Right atrium auricular region (tissue), 2 donors: ENCODE measurements at regions not wholly inside any gene's neighbourhood (a gene's known extent, or its start where the extent isn't known, plus 50 kb on each side); places are given as distances from the start of the nearest gene placed in this dataset.
"Not testable (repeated sequence)": the region's sequence is repeated elsewhere in the genome, so short reads cannot be mapped to it uniquely, and the experiment has no call there.

Experiments used
- DNase-seq: peaks from one replicate; pipeline ENCODE4 v3.0.0-alpha.2; 2019; ENCODE audit warnings: low spot score
- H3K27ac ChIP-seq, 2 donors: fragments of 200-600 bp; sonication (generic); 1 replicate in 1 of 2; 2 replicates in 1 of 2; pipeline ENCODE4 v1.5.1; 2016 to 2019
- H3K27me3 ChIP-seq, 2 donors: fragments of 200-600 bp; sonication (generic); one replicate each; pipeline versions ENCODE4 v1.5.1 to v1.6.0; 2017 to 2019
- H3K36me3 ChIP-seq: fragments of 200-600 bp; sonication (generic); one replicate; pipeline ENCODE4 v1.5.1; 2016
- H3K4me1 ChIP-seq, 2 donors: fragments of 200-600 bp; sonication (generic); one replicate each; pipeline versions ENCODE4 v1.5.1 to v1.6.0; 2017 to 2019
- H3K4me3 ChIP-seq, 2 donors: fragments of 200-600 bp; sonication (generic); 1 replicate in 1 of 2; 2 replicates in 1 of 2; pipeline ENCODE4 v1.5.1; 2017 to 2019; ENCODE audit warnings: mild to moderate bottlenecking in 1 of 2, moderate library complexity in 1 of 2
- H3K9me3 ChIP-seq, 2 donors: fragments of 200-600 bp; sonication (generic); one replicate each; pipeline ENCODE4 v1.5.1; 2019

- H3K9me3 ChIP-seq, H3K4me1 ChIP-seq, H3K36me3 ChIP-seq, H3K4me3 ChIP-seq, H3K27me3 ChIP-seq, H3K27ac ChIP-seq, DNase-seq: not testable (repeated sequence)
Measured at GRCh38 chr15:85196697-85197096, 183.7 kb upstream of the AKAP13 start.

- not testable (repeated sequence) for DNase-seq, H3K9me3 ChIP-seq, H3K4me1 ChIP-seq, H3K27me3 ChIP-seq, H3K36me3 ChIP-seq, H3K4me3 ChIP-seq, H3K27ac ChIP-seq
Measured at GRCh38 chr15:85197582-85197981, 182.8 kb upstream of the AKAP13 start.

- not testable (repeated sequence) for H3K27me3 ChIP-seq, H3K27ac ChIP-seq, H3K36me3 ChIP-seq, H3K4me3 ChIP-seq, DNase-seq, H3K4me1 ChIP-seq, H3K9me3 ChIP-seq
Measured at GRCh38 chr15:85198432-85198831, 182.0 kb upstream of the AKAP13 start.

- not testable (repeated sequence) for H3K27ac ChIP-seq, H3K4me3 ChIP-seq, H3K27me3 ChIP-seq, H3K36me3 ChIP-seq, H3K4me1 ChIP-seq, H3K9me3 ChIP-seq, DNase-seq
Measured at GRCh38 chr15:85200215-85200614, 180.2 kb upstream of the AKAP13 start.

- H3K27ac ChIP-seq, H3K4me1 ChIP-seq, H3K9me3 ChIP-seq, H3K36me3 ChIP-seq, H3K27me3 ChIP-seq, H3K4me3 ChIP-seq, DNase-seq: not testable (repeated sequence)
Measured at GRCh38 chr15:85201118-85201793, 179.1 kb upstream of the AKAP13 start.

- not testable (repeated sequence) for H3K4me3 ChIP-seq, H3K27me3 ChIP-seq, H3K36me3 ChIP-seq, DNase-seq, H3K9me3 ChIP-seq, H3K4me1 ChIP-seq, H3K27ac ChIP-seq
Measured at GRCh38 chr15:85204481-85204880, 175.9 kb upstream of the AKAP13 start.

GRCh38 chr15:85233791-85234325 lies 146.5 kb upstream of the AKAP13 start:
- H3K27me3 ChIP-seq, H3K9me3 ChIP-seq, H3K4me1 ChIP-seq, H3K36me3 ChIP-seq, DNase-seq, H3K27ac ChIP-seq: not testable (repeated sequence)
- peak overlapping the region; percentile 44 to 57 for H3K4me3 ChIP-seq

- H3K27ac ChIP-seq, result not testable (repeated sequence)
Measured at GRCh38 chr15:85234450-85235196, 145.8 kb upstream of the AKAP13 start.

GRCh38 chr15:85244056-85244455 lies 136.3 kb upstream of the AKAP13 start:
- not testable (repeated sequence) for DNase-seq, H3K36me3 ChIP-seq, H3K27me3 ChIP-seq, H3K4me1 ChIP-seq, H3K4me3 ChIP-seq, H3K27ac ChIP-seq, H3K9me3 ChIP-seq

More at GRCh38 chr15:85234450-85235196, 145.8 kb upstream of the AKAP13 start:
- not testable (repeated sequence) for H3K27me3 ChIP-seq, H3K4me3 ChIP-seq, DNase-seq, H3K36me3 ChIP-seq, H3K4me1 ChIP-seq, H3K9me3 ChIP-seq

- not testable (repeated sequence) for H3K27me3 ChIP-seq, H3K36me3 ChIP-seq, H3K4me3 ChIP-seq, H3K27ac ChIP-seq, H3K9me3 ChIP-seq
- peaks cover 0 to 10% of the 10 kb centered on the region in 2 donors for H3K4me1 ChIP-seq
- peak; percentile 46 for DNase-seq
Measured at GRCh38 chr15:85250938-85251542, 129.4 kb upstream of the AKAP13 start.

GRCh38 chr15:85253196-85253915 lies 127.0 kb upstream of the AKAP13 start:
- H3K27me3 ChIP-seq, H3K27ac ChIP-seq, H3K36me3 ChIP-seq, H3K4me3 ChIP-seq, H3K9me3 ChIP-seq, DNase-seq: not testable (repeated sequence)
- H3K4me1 ChIP-seq, result peaks cover 0 to 14% of the 10 kb centered on the region in 2 donors

- H3K36me3 ChIP-seq, H3K27me3 ChIP-seq, H3K4me3 ChIP-seq, H3K9me3 ChIP-seq, DNase-seq: not testable (repeated sequence)
- H3K27ac ChIP-seq, result peak overlapping the region in 1 of 2 donors; percentile 71
- peaks cover 0 to 14% of the 10 kb centered on the region in 2 donors for H3K4me1 ChIP-seq
Measured at GRCh38 chr15:85254961-85255360, 125.4 kb upstream of the AKAP13 start.

GRCh38 chr15:85255502-85255901 lies 124.9 kb upstream of the AKAP13 start:
- Histone ChIP-seq H3K4me1 (peaks cover 0 to 14% of the 10 kb centered on the region in 2 donors), H3K27ac (peak overlapping the region; percentile 71 to 80)
- not testable (repeated sequence) for H3K9me3 ChIP-seq, H3K27me3 ChIP-seq, H3K4me3 ChIP-seq, H3K36me3 ChIP-seq, DNase-seq
